Liver (tissue), 8 donors: ENCODE measurements at regions not wholly inside any gene's neighbourhood (a gene's known extent, or its start where the extent isn't known, plus 50 kb on each side); places are given as distances from the start of the nearest gene placed in this dataset.

Source experiments
- DNase-seq: peaks from one replicate; pipeline ENCODE4 v3.0.0-alpha.2; 2017; ENCODE audit warnings: low spot score
- H3K27ac ChIP-seq, 2 donors: one replicate each; pipeline ENCODE4 v1.7.0; 2013; ENCODE audit warnings: inconsistent platforms in 2 of 2, low read length in 2 of 2, control low read depth in 1 of 2, low read depth in 1 of 2, mild to moderate bottlenecking in 1 of 2
- H3K27me3 ChIP-seq, 4 donors: one replicate each; pipeline versions ENCODE4 v1.6.1 to v1.7.0; 2013; ENCODE audit warnings: low read length in 3 of 4, inconsistent platforms in 1 of 4, mild to moderate bottlenecking in 1 of 4, moderate library complexity in 1 of 4; ENCODE audit not compliant: control insufficient read depth in 4 of 4, insufficient read depth in 4 of 4
- H3K36me3 ChIP-seq, 4 donors: one replicate each; pipeline versions ENCODE4 v1.6.1 to v1.7.0; 2013; ENCODE audit warnings: low read length in 3 of 4, mild to moderate bottlenecking in 3 of 4, low read depth in 1 of 4, moderate library complexity in 1 of 4; ENCODE audit not compliant: control insufficient read depth in 4 of 4, insufficient read depth in 3 of 4
- H3K4me1 ChIP-seq, 4 donors: one replicate each; pipeline versions ENCODE4 v1.6.1 to v1.7.0; 2013; ENCODE audit warnings: low read length in 3 of 4, mild to moderate bottlenecking in 3 of 4, moderate library complexity in 1 of 4; ENCODE audit not compliant: control insufficient read depth in 4 of 4, insufficient read depth in 4 of 4
- H3K4me3 ChIP-seq, 3 donors: one replicate each; pipeline versions ENCODE4 v1.6.1 to v1.7.0; 2013; ENCODE audit warnings: low read length in 3 of 3, control low read depth in 1 of 3, low read depth in 1 of 3, mild to moderate bottlenecking in 1 of 3
- H3K9ac ChIP-seq, 2 donors: one replicate each; pipeline ENCODE4 v1.7.0; 2013; ENCODE audit warnings: low read length in 2 of 2, mild to moderate bottlenecking in 2 of 2, moderate library complexity in 2 of 2, control low read depth in 1 of 2, low read depth in 1 of 2
- H3K9me3 ChIP-seq, 4 donors: one replicate each; pipeline versions ENCODE4 v1.6.1 to v1.7.0; 2013; ENCODE audit warnings: low read length in 3 of 4; ENCODE audit not compliant: control insufficient read depth in 4 of 4
- ATF3 ChIP-seq: IDR thresholded peaks from 2 replicates; pipeline ENCODE4 v1.6.1; 2016; ENCODE audit warnings: antibody characterized with exemption
- CTCF ChIP-seq: fragments of 150-350 bp; IDR thresholded peaks from 2 replicates; pipeline ENCODE4 v1.5.1; 2017; ENCODE audit warnings: improper control_type of control experiment, low read depth, low read length; ENCODE audit not compliant: missing input control
- EGR1 ChIP-seq, 2 donors: IDR thresholded peaks; 2 replicates each; pipeline ENCODE4 v1.6.1; 2016 to 2018; ENCODE audit warnings: antibody characterized with exemption in 2 of 2, low read depth in 2 of 2
- FOXA1 ChIP-seq: IDR thresholded peaks from 2 replicates; pipeline ENCODE4 v1.6.1; 2016; ENCODE audit warnings: antibody characterized with exemption
- FOXA2 ChIP-seq: IDR thresholded peaks from 2 replicates; pipeline ENCODE4 v1.6.1; 2016; ENCODE audit warnings: antibody characterized with exemption
- GABPA ChIP-seq, 2 donors: IDR thresholded peaks in 1 of 2; conservative IDR thresholded peaks in 1 of 2; 2 replicates each; pipeline ENCODE4 v1.6.1; 2016; ENCODE audit warnings: antibody characterized with exemption in 2 of 2, mild to moderate bottlenecking in 1 of 2, moderate library complexity in 1 of 2
- HNF4A ChIP-seq, 2 donors: conservative IDR thresholded peaks; 2 replicates each; pipeline ENCODE4 v1.6.1; 2016; ENCODE audit warnings: antibody characterized with exemption in 2 of 2, mild to moderate bottlenecking in 2 of 2
- JUND ChIP-seq, 2 donors: IDR thresholded peaks; 2 replicates each; pipeline ENCODE4 v1.6.1; 2016; ENCODE audit warnings: antibody characterized with exemption in 2 of 2
- NR2F2 ChIP-seq: IDR thresholded peaks from 2 replicates; pipeline ENCODE4 v1.6.1; 2016; ENCODE audit warnings: antibody characterized with exemption
- RAD21 ChIP-seq, 2 donors: IDR thresholded peaks; 2 replicates each; pipeline ENCODE4 v1.6.1; 2016; ENCODE audit warnings: antibody characterized with exemption in 2 of 2, mild to moderate bottlenecking in 2 of 2
- REST ChIP-seq: IDR thresholded peaks from 2 replicates; pipeline ENCODE4 v1.6.1; 2016; ENCODE audit warnings: antibody characterized with exemption, mild to moderate bottlenecking
- RXRA ChIP-seq, 2 donors: IDR thresholded peaks; 2 replicates each; pipeline ENCODE4 v1.6.1; 2017 to 2018; ENCODE audit warnings: antibody characterized with exemption in 2 of 2, mild to moderate bottlenecking in 1 of 2
- SP1 ChIP-seq: IDR thresholded peaks from 2 replicates; pipeline ENCODE4 v1.6.1; 2018; ENCODE audit warnings: antibody characterized with exemption, mild to moderate bottlenecking
- TAF1 ChIP-seq: conservative IDR thresholded peaks from 2 replicates; pipeline ENCODE4 v1.6.1; 2016; ENCODE audit warnings: antibody characterized with exemption, mild to moderate bottlenecking
- YY1 ChIP-seq: IDR thresholded peaks from 2 replicates; pipeline ENCODE4 v1.6.1; 2016; ENCODE audit warnings: antibody characterized with exemption, mild to moderate bottlenecking
- ZBTB33 ChIP-seq: IDR thresholded peaks from 2 replicates; pipeline ENCODE4 v1.6.1; 2016; ENCODE audit warnings: antibody characterized with exemption
- WGBS: extraction: QIAGEN DNeasy Blood & Tissue Kit; methylation state at CpG from one replicate; pipeline ENCODE4 v1.1.7; 2013; 5-methylcytosine and 5-hydroxymethylcytosine counted together
- donor health status: healthy.
- donor health status: healthy.
- donor health status: healthy.
- donor health status: healthy.
- donor health status: healthy.

GRCh38 chr6:170007468-170008293 lies 256.3 kb downstream of the ERMARD start:
- no peaks in the 10 kb centered on the region for H3K4me1 ChIP-seq
- no peak overlapping the region for H3K27ac ChIP-seq
- H3K9ac ChIP-seq = no peak overlapping the region
- 72% methylated on average over 17 of the region's 17 CpGs for WGBS
- peaks cover 0 to 5% (median 2%) of the 10 kb centered on the region in 4 donors for H3K9me3 ChIP-seq
- no peaks in the 10 kb centered on the region for H3K36me3 ChIP-seq
- H3K4me3 ChIP-seq = no peak overlapping the region
- no peak for DNase-seq
- no peaks in the 10 kb centered on the region for H3K27me3 ChIP-seq
- TF ChIP-seq SP1 = no peak

GRCh38 chr6:170006900-170007467 lies 255.6 kb downstream of the ERMARD start:
- no peak overlapping the region for H3K9ac ChIP-seq
- no peak for DNase-seq
- no peak overlapping the region for H3K27ac ChIP-seq
- peaks cover 0 to 5% (median 2%) of the 10 kb centered on the region in 4 donors for H3K9me3 ChIP-seq
- TF ChIP-seq FOXA1 = no peak
- no peak for TF ChIP-seq ATF3
- no peak for TF ChIP-seq CTCF
- TF ChIP-seq FOXA2 = no peak
- no peak for TF ChIP-seq ZBTB33
- no peak for TF ChIP-seq REST
- TF ChIP-seq RAD21 (IDR thresholded peaks at IDR 0.05) = no peak
- TF ChIP-seq SP1 = no peak
- no peak for TF ChIP-seq EGR1 (IDR thresholded peaks at IDR 0.05; ENCODE audit: low read depth in 2 of 2)
- TF ChIP-seq YY1 = no peak
- TF ChIP-seq GABPA (IDR thresholded peaks at IDR 0.05 in 1 of 2, conservative IDR thresholded peaks at IDR 0.05 in 1 of 2) = no peak
- no peak for TF ChIP-seq HNF4A (conservative IDR thresholded peaks at IDR 0.05)
- TF ChIP-seq RXRA (IDR thresholded peaks at IDR 0.05) = no peak
- TF ChIP-seq JUND (IDR thresholded peaks at IDR 0.05) = no peak
- TF ChIP-seq NR2F2 = no peak
- TF ChIP-seq TAF1 = no peak
- no peak overlapping the region for H3K4me3 ChIP-seq
- no peaks in the 10 kb centered on the region for H3K4me1 ChIP-seq
- no peaks in the 10 kb centered on the region for H3K27me3 ChIP-seq
- WGBS = 58% methylated on average over 19 of the region's 19 CpGs
- H3K36me3 ChIP-seq = no peaks in the 10 kb centered on the region
